NCI-H187 (cell line): ENCODE measurements at regions not wholly inside any gene's neighbourhood (a gene's known extent, or its start where the extent isn't known, plus 50 kb on each side); places are given as distances from the start of the nearest gene placed in this dataset.

Source experiments
- DNase-seq, 2 experiments: peaks; one replicate each; lab custom pipeline; 2025; lab: John Stamatoyannopoulos, UW

GRCh38 chr7:106606120-106606519 is 54.8 kb downstream of the CCDC71L start:
- DNase-seq = no peak

GRCh38 chr7:106604971-106605370 is 56.0 kb downstream of the CCDC71L start:
- DNase-seq = no peak

GRCh38 chr7:106604303-106604924 is 56.5 kb downstream of the CCDC71L start:
- no peak for DNase-seq

GRCh38 chr7:106603346-106603745 is 57.6 kb downstream of the CCDC71L start:
- no peak for DNase-seq

- DNase-seq = no peak
Observed at GRCh38 chr7:106602062-106602461, 58.9 kb downstream of the CCDC71L start.

- DNase-seq = no peak
Observed at GRCh38 chr7:106600569-106601373, 60.2 kb downstream of the CCDC71L start.

GRCh38 chr7:106599343-106599698 is 61.6 kb downstream of the CCDC71L start:
- DNase-seq = peak; percentile 49 to 64

GRCh38 chr7:106598663-106599342 is 62.2 kb downstream of the CCDC71L start:
- peak; percentile 72 to 86 for DNase-seq

GRCh38 chr7:106597751-106598546 is 63.0 kb downstream of the CCDC71L start:
- DNase-seq = no peak

- no peak for DNase-seq
Observed at GRCh38 chr7:106597014-106597413, 63.9 kb downstream of the CCDC71L start.

- DNase-seq = no peak
Observed at GRCh38 chr7:106595922-106596321, 65.0 kb downstream of the CCDC71L start.

GRCh38 chr7:106593028-106593417 is 67.9 kb downstream of the CCDC71L start:
- DNase-seq = no peak

- DNase-seq = no peak
Observed at GRCh38 chr7:106592282-106593027, 68.5 kb downstream of the CCDC71L start.

GRCh38 chr7:106591146-106591545 is 69.8 kb downstream of the CCDC71L start:
- no peak for DNase-seq

GRCh38 chr7:106590209-106590816 is 70.6 kb downstream of the CCDC71L start:
- no peak for DNase-seq

- no peak for DNase-seq
Observed at GRCh38 chr7:106589198-106589879, 71.6 kb downstream of the CCDC71L start.

GRCh38 chr7:106588422-106589197 is 72.3 kb downstream of the CCDC71L start:
- DNase-seq = no peak

GRCh38 chr7:106584914-106585759 is 75.8 kb downstream of the CCDC71L start:
- no peak for DNase-seq
